HG02623 (cell line): ENCODE measurements at regions not wholly inside any gene's neighbourhood (a gene's known extent, or its start where the extent isn't known, plus 50 kb on each side); places are given as distances from the start of the nearest gene placed in this dataset.

ENCODE experiments used
- ATAC-seq: cut with Tn5 transposase; IDR thresholded peaks from one replicate; pipeline ENCODE4 v1.9.1; 2021; ENCODE audit warnings: moderate library complexity; ENCODE audit not compliant: unreplicated experiment

DNA sequence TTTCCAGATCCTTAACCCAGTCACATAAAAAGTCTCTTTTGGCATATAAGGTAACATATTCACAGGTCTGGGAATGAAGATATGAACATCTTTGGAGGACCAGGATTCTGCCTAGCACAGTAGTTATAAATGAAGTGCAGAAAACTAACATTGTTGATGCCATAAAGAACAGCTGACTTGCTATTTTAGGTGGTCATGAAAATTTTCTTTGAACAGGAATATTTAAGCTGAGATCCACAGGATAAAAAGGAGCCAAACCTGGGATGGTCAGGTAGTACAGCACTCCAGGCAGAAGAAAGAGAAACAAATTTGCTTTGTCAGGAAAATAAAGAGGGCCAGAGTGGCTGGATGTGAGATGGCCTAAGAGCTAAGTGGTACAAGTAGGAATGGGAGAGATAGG, 80.0 kb downstream of the CENPW start:
- ATAC-seq = no peak

DNA sequence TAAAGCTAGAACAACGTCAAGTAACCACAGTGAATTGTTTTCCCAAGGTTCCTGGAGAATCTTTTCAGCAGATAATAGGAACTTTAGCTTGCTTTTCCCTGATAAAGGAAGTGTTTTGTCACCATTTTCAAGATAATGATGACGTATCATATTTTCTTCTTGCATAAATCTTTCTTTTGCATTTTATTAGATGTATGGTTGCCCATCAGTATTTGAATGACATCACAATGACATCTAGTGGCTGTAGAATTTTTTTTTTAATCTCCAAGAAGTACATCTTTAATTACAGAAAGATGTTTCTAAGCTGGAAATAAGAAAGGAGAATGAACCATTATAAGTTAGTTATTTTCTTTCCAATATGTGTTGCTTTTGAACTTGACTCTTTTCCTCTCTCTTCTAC, 83.0 kb downstream of the CENPW start:
- no peak for ATAC-seq

DNA sequence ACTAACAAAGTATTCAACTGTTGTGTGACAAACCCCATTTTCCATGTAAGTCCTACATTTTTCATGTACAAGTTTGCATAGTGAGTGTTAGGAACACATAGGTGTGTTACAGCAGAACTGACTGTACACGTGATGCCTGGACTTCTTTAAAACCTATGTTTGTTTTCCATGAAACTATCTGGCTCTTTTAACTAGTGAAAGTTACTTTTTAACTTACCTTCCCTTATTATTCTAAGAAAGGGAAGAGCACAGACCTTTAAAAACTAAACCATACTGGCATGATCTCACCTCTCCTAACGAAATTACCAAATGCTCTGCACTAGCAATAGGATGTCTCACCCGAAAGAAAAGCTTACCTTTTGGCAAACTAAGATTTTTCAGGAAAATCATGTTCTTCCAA, 87.8 kb downstream of the CENPW start:
- no peak for ATAC-seq

GRCh38 chr6:126429866-126430265, 90.0 kb downstream of the CENPW start:
- ATAC-seq = no peak

DNA sequence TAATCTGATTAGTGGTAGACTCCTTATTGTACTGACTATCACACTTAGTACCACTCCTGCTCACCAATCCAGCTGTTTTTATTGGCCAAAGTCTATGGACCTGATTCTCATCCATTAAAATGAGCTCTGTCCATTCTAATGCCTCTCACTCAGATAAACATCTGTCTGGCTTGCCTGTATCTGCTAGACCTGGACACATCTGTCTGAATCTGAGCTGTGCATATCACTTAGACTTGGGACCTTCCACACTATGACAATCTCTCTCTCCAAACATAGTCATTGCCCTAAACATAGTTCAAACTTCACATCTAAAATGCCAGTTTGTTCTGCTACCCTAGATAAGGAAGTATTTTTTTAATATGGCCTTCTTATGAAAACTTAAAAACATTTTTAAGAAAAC, 92.6 kb downstream of the CENPW start:
- ATAC-seq = no peak

- no peak for ATAC-seq
Measured at GRCh38 chr6:126433927-126434326, 94.0 kb downstream of the CENPW start.

DNA sequence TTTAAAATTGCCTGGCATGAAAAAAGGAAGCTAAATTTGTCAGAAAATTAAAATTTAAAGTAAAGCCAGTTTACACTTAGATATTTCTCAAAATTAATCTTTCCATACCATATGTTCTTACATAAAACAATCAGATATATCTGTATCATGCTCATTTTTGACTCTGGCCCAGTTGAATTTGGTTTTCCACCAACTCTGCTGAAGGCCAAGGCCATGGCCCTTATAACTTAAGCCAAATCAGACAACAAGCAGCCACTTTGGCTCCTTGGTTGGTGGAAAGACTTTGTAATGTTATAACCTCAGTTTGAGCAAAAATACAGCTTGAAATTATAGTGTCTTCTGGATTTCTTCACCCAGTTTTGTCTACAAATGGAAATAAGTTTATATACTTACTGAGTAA, 97.3 kb downstream of the CENPW start:
- no peak for ATAC-seq

DNA sequence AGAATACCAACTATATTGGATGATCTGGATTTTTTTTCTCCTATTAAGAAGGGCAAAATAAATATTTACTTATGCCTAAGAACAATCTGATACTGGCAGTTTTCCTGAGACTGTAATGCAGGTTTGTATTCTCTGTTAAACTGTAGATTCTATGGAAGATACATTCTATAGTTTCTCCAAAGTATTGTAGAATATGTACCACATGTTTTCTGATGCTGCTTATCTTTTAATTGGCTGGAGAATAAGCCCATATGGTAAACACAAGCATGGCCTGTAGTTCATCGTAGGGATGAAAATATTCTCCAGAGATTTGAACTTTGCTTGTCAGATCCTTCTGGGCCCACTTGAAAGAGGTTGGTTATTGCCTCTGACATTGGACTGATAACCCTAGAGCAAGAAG, 99.1 kb downstream of the CENPW start:
- ATAC-seq = no peak

DNA sequence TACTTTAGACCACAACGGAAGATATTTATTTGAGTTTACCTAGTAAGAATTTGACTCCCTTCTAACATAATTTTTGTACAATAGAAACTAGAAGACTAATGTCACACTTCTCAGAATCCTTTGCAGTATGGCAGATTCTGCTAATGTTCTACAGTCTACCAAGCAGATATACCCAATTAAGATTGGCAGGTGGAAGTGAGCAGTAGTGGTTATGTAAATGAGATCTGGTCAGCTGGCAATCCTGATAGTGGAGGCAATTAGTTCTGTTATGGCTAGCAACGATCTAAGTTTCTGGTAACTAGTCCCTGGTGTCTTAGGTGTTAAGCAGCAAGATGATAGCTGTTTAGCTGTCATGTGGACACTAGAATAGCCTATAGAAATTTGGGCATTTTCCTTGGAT, 101.0 kb downstream of the CENPW start:
- no peak for ATAC-seq

DNA sequence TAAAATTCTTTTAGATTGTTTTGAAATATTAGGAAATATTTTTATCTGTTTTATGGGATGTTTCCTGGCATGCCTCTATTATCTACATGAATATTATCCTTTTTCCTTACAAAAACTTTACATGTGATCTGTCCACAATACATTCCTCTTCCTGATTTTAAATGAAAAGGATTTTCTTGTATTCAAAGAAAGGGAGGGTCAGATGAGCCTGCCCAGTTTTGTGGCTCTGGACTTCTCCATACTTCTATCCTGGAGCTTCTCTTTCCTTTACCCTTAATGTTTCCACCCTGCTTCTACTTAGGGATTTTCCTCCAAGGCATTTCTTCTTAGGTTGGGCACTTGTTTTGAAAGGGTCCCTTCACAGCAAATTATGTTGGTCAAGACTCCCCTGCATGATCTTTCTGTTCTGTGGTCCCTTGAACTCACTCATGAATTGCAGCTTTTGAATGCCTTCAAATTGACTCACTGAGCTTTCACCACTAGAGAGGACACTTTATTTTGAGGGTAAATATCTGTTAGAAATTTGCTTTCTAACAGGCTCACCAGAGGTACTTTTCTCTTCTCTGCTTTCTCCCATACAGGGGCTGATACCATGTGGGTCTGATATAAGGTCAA, 104.9 kb downstream of the CENPW start:
- ATAC-seq = no peak

DNA sequence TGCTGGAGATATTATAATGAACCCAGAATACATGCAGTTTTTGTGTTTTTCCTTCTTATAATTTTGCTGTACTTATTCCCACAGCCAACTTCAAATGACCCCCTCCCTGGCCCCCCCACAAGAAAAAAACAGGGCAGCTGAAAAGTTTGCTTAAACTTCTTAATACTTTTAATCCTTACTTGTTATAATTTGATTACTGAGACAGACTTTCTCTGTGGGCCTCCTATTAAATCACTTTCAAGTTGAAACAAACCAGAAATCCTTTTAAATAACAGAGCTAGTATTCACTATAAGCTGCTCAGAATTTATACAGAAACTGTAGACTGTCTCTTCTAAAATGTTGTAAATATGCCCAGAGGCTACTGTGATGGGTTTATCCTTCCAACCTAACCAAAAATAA, 106.3 kb downstream of the CENPW start:
- ATAC-seq = no peak

GRCh38 chr6:126447367-126447766, 107.5 kb downstream of the CENPW start:
- no peak for ATAC-seq

DNA sequence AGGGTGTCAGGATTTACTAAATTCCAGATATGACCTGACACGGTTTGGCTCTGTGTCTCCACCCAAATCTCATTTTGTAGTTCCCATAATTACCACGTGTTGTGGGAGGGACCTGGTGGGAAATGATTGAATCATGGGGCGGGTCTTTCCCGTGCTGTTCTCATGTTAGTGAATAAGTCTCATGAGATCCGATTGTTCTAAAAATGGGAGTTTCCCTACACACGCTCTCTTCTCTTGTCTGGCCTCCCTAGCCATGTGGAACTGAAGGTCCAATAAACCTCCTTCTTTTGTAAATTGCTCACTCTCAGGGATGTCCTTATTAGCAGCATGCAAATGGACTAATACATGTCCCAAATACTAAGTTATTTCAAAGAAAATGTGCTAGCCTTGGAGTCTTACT, 121.1 kb downstream of the CENPW start:
- ATAC-seq = no peak

DNA sequence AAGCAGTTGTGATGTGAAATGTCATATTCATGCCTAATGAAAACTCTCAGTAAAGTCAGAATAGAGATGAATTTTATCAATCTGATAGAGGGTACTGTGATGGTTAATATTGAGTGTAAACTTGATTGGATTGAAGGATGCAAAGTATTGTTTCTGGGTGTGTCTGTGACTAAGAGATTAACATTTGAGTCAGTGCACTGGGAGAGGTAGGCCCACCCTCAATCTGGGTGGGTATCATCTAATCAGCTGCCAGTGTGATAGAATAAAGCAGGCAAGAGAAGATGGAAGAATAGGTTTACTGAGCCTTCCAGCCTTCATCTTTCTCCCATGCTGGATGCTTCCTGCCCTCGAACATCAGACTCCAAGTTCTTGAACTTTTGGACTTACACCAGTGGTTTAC, 124.3 kb downstream of the CENPW start:
- ATAC-seq = no peak

DNA sequence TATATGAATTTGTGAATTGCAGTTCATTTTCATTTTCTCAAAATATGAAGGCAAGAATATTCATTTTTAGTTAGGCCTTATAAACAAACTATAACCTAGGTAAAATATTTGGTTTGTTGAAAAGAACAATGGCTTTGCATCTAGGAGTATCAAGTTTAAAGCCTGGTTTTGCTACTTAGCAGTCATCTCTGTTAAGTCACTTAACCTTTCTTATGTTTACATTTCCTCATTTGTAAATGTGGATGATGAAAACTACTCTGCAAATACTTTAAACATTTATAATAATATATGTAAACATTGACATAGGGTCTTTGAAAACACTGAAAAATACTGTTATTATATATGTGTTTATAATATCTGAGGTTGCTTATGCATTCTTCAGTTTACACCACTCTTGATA, 135.5 kb downstream of the CENPW start:
- no peak for ATAC-seq

- no peak for ATAC-seq
Measured at GRCh38 chr6:126477678-126478077, 137.8 kb downstream of the CENPW start.

GRCh38 chr6:126480268-126480667, 140.4 kb downstream of the CENPW start:
- ATAC-seq = no peak

- ATAC-seq = no peak
Measured at GRCh38 chr6:126481319-126481718, 141.4 kb downstream of the CENPW start.

DNA sequence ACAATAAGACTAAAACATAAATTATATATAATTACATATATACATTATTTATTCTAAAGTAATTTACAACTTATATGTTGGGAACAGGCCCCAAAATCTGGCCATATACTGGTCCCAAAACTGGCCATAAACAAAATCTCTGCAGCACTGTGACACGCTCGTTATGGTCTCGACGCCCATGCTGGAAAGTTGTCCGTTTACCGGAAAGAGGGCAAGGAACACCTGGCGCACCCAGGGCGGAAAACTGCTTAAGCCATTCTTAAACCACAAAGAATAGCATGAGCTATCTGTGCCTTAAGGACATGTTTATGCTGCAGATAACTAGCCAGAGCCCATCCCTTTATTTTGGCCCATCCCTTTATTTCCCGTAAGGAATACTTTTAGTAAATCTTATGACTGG, 164.9 kb downstream of the CENPW start:
- ATAC-seq = no peak

DNA sequence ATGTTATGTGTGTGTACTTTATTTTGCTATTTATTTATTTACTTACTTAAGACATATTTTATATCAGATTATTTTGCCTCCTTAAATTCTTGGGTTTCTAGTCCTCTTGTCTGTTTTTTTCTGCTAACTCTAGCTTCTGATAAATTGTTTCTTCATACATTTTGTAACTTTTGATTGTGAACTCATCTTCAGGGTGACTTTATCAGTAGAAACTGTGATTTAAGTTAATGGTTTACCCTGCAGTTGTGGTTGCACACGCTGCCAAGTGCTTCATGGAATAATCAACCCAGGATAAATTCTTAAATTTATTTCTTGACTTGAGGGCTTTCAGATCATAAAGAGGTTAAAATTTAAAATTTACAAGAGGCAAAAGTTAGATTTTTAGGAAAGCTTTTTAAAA, 173.3 kb downstream of the CENPW start:
- ATAC-seq = no peak

GRCh38 chr6:126516411-126516810, 176.5 kb downstream of the CENPW start:
- no peak for ATAC-seq

DNA sequence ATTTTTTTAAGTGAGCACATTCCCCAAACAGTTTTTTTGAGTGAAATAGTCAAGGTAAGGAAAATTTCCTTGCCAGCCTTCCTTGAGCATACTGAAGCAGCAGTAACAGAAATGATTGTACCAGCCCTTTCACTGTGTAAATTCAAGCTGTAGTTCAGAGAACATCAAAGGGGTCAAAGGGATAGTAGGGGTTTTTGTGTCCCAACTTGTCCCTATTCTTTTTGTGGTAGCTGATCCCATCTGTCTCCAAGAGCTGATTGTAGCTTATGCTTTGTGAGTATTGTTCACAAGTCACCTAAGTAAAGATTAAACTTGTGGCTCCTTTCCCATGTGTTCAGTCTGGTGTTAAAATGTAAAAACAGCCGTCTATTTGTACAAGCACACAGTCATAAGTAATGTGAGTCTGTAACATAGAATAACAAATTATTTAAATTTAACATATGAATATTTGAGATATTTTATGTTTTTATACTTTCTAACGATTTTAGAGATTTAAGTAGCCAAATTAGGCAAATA, 185.0 kb downstream of the CENPW start:
- no peak for ATAC-seq

- ATAC-seq = no peak
Measured at GRCh38 chr6:126526547-126526946, 186.6 kb downstream of the CENPW start.
